WTC11 (cell line): ENCODE measurements at regions not wholly inside any gene's neighbourhood (a gene's known extent, or its start where the extent isn't known, plus 50 kb on each side); places are given as distances from the start of the nearest gene placed in this dataset.
"Not testable (repeated sequence)": the region's sequence is repeated elsewhere in the genome, so short reads cannot be mapped to it uniquely, and the experiment has no call there.

Experiments used
- ATF1 ChIP-seq: sonication (generic); formaldehyde crosslinking; IDR thresholded peaks from 2 replicates; pipeline ENCODE4 v1.8.1; 2023; ENCODE audit warnings: mild to moderate bottlenecking, moderate library complexity, missing genetic modification reagents
- ATF2 ChIP-seq: sonication (generic); formaldehyde crosslinking; IDR thresholded peaks from 2 replicates; pipeline ENCODE4 v1.8.1; 2022; ENCODE audit warnings: low read depth, missing genetic modification reagents, borderline replicate concordance
- CTCF ChIP-seq: fragments of 200-600 bp; IDR thresholded peaks from 2 replicates; pipeline ENCODE4 v1.8.0; 2022; ENCODE audit warnings: antibody characterized with exemption
- KAT7 ChIP-seq: sonication (generic); formaldehyde crosslinking; IDR thresholded peaks from 2 replicates; pipeline ENCODE4 v1.8.1; 2023; ENCODE audit warnings: missing genetic modification reagents, mild to moderate bottlenecking, borderline replicate concordance
- PRDM15 ChIP-seq: sonication (generic); formaldehyde crosslinking; IDR thresholded peaks from 2 replicates; pipeline ENCODE4 v1.8.0; 2022; ENCODE audit warnings: missing genetic modification reagents
- SP1 ChIP-seq: sonication (generic); formaldehyde crosslinking; conservative IDR thresholded peaks from 2 replicates; pipeline ENCODE4 v1.8.1; 2022; ENCODE audit warnings: missing genetic modification reagents

GRCh38 chr7:52573141-52573540 lies 462.3 kb upstream of the POM121L12 start:
- not testable (repeated sequence) for TF ChIP-seq ATF1 (CRISPR knock-in tag); PRDM15 (CRISPR knock-in tag); CTCF; ATF2; KAT7 (CRISPR knock-in tag); SP1
